ENCODE measurements at regions not wholly inside any gene's neighbourhood (a gene's known extent, or its start where the extent isn't known, plus 50 kb on each side); places are given as distances from the start of the nearest gene placed in this dataset.

DNA sequence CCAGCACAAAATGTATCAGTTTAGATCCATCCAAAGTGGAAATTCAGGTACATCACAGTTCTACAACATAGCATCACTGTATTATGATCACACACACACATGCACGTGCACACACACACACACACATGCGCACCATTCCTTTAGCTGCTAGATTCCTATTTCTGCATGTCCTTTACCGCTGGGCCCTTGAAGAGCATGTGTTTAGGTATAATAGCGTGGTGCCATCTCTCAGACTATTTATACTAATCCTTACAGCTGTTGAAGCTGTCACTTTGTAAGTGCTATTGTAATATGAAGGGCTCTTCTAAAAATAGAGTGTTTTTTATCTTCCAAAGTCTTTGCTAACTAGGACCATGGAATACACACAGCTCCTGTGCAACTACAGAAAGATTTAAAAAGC, 308.8 kb upstream of the TRPC7 start:
- TF ChIP-seq POLR2AphosphoS5 (IDR thresholded peaks at IDR 0.05; ENCODE audit: borderline replicate concordance, low read depth, low read length): no peak
- no peak for TF ChIP-seq EZH2 (IDR thresholded peaks at IDR 0.05)

Measured in SK-N-MC (cell line).